ENCODE measurements at regions not wholly inside any gene's neighbourhood (a gene's known extent, or its start where the extent isn't known, plus 50 kb on each side); places are given as distances from the start of the nearest gene placed in this dataset.

GRCh38 chr12:67727702-67728666 lies 79.4 kb downstream of the DYRK2 start:
- H3K27ac ChIP-seq, result no peak overlapping the region
- no peaks in the 10 kb centered on the region for H3K9me3 ChIP-seq
- WGBS, 2 donors, result 77% methylated on average over 6 of the region's 6 CpGs
- no peak for DNase-seq (ENCODE audit: low spot score in 2 of 2)
- TF ChIP-seq, protein P1, sequence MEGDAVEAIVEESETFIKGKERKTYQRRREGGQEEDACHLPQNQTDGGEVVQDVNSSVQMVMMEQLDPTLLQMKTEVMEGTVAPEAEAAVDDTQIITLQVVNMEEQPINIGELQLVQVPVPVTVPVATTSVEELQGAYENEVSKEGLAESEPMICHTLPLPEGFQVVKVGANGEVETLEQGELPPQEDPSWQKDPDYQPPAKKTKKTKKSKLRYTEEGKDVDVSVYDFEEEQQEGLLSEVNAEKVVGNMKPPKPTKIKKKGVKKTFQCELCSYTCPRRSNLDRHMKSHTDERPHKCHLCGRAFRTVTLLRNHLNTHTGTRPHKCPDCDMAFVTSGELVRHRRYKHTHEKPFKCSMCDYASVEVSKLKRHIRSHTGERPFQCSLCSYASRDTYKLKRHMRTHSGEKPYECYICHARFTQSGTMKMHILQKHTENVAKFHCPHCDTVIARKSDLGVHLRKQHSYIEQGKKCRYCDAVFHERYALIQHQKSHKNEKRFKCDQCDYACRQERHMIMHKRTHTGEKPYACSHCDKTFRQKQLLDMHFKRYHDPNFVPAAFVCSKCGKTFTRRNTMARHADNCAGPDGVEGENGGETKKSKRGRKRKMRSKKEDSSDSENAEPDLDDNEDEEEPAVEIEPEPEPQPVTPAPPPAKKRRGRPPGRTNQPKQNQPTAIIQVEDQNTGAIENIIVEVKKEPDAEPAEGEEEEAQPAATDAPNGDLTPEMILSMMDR (IDR thresholded peaks at IDR 0.05), result no peak
- no peak for TF ChIP-seq EP300 (IDR thresholded peaks at IDR 0.05)
- no peaks in the 10 kb centered on the region for H3K27me3 ChIP-seq
- H3K4me1 ChIP-seq, result no peaks in the 10 kb centered on the region
- no peaks in the 10 kb centered on the region for H3K36me3 ChIP-seq
- H3K4me3 ChIP-seq, result no peak overlapping the region

GRCh38 chr12:67732857-67733256 lies 84.3 kb downstream of the DYRK2 start:
- H3K36me3 ChIP-seq, result no peaks in the 10 kb centered on the region
- no peak for TF ChIP-seq POLR2A (IDR thresholded peaks at IDR 0.05)
- no peak for TF ChIP-seq EP300 (IDR thresholded peaks at IDR 0.05)
- TF ChIP-seq, protein P1 (IDR thresholded peaks at IDR 0.05), result no peak
- 93% methylated on average over 4 of the region's 4 CpGs for WGBS, 2 donors
- DNase-seq (ENCODE audit: low spot score in 2 of 2), result no peak
- no peaks in the 10 kb centered on the region for H3K4me1 ChIP-seq
- H3K9me3 ChIP-seq, result no peaks in the 10 kb centered on the region
- H3K27ac ChIP-seq, result no peak overlapping the region
- no peak overlapping the region for H3K4me3 ChIP-seq
- H3K27me3 ChIP-seq, result no peaks in the 10 kb centered on the region

DNA sequence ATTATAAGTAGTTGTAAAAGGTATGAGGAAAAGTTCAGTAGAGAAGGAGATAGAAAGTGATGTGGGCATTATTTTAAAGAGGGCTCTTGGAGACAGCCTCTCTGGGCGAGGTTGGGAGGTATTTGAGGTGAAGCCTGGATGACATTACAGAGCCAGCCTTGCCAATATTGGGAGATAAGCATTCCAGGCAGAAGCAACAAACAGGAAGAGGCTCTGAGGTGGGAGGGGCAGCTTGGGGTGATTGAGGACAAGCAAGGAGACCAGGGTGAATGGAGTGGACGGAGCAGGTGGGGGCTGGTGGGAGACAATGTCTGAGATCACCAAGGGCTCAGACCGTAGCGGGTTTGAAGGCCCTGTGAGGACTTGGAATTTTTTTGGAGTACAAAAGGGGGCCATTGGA lies 87.3 kb downstream of the DYRK2 start:
- H3K27me3 ChIP-seq, result no peaks in the 10 kb centered on the region
- H3K4me3 ChIP-seq, result no peak overlapping the region
- WGBS, 2 donors, result 70 to 78% methylated on average over 4 of the region's 4 CpGs
- H3K4me1 ChIP-seq, result no peaks in the 10 kb centered on the region
- TF ChIP-seq POLR2A (IDR thresholded peaks at IDR 0.05) (no peak), EP300 (IDR thresholded peaks at IDR 0.05) (no peak)
- TF ChIP-seq, protein P1 (IDR thresholded peaks at IDR 0.05), result no peak
- no peak overlapping the region for H3K27ac ChIP-seq
- no peaks in the 10 kb centered on the region for H3K36me3 ChIP-seq
- DNase-seq (ENCODE audit: low spot score in 2 of 2), result no peak
- H3K9me3 ChIP-seq, result no peaks in the 10 kb centered on the region

DNA sequence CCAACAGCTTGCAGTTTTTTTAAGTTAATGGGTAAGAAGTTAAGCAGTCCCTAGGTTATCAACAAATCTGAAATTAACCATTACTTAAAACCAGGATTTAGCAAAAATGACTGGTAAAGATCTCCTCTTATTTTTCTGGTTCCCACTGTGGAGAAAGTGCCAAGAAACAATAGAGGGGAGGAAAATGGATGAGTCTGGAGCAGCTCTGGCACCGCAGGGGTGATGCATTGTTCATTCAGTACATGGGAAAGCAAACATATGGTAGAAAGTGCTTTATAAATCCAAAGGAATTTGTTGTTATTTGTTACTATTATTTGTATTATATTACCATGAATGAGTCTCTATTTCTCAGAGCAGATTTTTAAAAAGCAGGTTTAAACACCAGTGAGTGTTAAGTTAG lies 92.2 kb downstream of the DYRK2 start:
- TF ChIP-seq EP300 (IDR thresholded peaks at IDR 0.05) (no peak), POLR2A (IDR thresholded peaks at IDR 0.05) (no peak)
- TF ChIP-seq, protein P1 (IDR thresholded peaks at IDR 0.05), result no peak
- no peak overlapping the region for H3K27ac ChIP-seq
- no peak overlapping the region for H3K4me3 ChIP-seq
- no peaks in the 10 kb centered on the region for H3K36me3 ChIP-seq
- no peaks in the 10 kb centered on the region for H3K4me1 ChIP-seq
- DNase-seq (ENCODE audit: low spot score in 2 of 2), result no peak
- H3K27me3 ChIP-seq, result no peaks in the 10 kb centered on the region
- WGBS, 2 donors, result 53 to 66% methylated on average over 1 of the region's 1 CpG
- H3K9me3 ChIP-seq, result no peaks in the 10 kb centered on the region

GRCh38 chr12:67741270-67741669 lies 92.7 kb downstream of the DYRK2 start:
- DNase-seq (ENCODE audit: low spot score in 2 of 2), result no peak
- TF ChIP-seq, protein P1 (IDR thresholded peaks at IDR 0.05), result no peak
- TF ChIP-seq POLR2A (IDR thresholded peaks at IDR 0.05) (no peak), EP300 (IDR thresholded peaks at IDR 0.05) (no peak)
- Histone ChIP-seq H3K36me3 (no peaks in the 10 kb centered on the region), H3K27ac (no peak overlapping the region), H3K4me1 (no peaks in the 10 kb centered on the region), H3K27me3 (no peaks in the 10 kb centered on the region), H3K9me3 (no peaks in the 10 kb centered on the region), H3K4me3 (no peak overlapping the region)
- WGBS, 2 donors, result 76 to 82% methylated on average over 3 of the region's 3 CpGs
